ENCODE measurements at regions not wholly inside any gene's neighbourhood (a gene's known extent, or its start where the extent isn't known, plus 50 kb on each side); places are given as distances from the start of the nearest gene placed in this dataset.

DNA sequence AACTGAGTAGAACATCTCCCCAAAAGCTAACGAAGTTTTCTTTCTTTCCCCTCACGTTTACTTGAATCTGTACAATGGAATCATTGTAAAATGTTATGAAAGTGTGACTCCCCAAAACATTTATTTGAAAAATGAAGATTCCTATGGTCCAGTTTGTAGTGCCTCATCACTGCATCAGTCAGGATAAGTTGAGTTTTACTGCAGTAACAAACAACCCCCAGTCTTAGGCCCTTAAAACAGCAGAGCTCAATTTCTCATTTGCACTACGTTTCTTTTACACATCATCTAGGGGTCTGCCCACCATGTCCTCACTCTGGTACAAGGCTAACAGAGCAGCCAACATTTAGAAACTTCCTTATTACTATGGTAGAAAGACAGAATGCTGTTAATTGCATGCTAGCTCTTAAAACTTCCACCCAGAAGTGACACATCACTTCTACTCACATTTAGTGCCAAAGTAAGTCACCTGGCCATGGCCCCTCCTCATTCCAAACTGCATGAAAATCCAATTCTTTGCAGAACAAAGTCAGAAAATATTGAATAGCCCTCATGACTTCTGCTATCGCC, 546.4 kb downstream of the MED13L start:
- no peak overlapping the region for H3K4me3 ChIP-seq (ENCODE audit: low read length)
- no peaks in the 10 kb centered on the region for H4K20me1 ChIP-seq (ENCODE audit: insufficient read depth)
- no peak overlapping the region for H2AFZ ChIP-seq (ENCODE audit: low read depth, low read length)
- no peaks in the 10 kb centered on the region for H3K36me3 ChIP-seq (ENCODE audit: insufficient read depth, low read length)
- H3K9me2 ChIP-seq (ENCODE audit: insufficient read depth, low read length), result no peaks in the 10 kb centered on the region
- TF ChIP-seq SMC3 (conservative IDR thresholded peaks at IDR 0.05; ENCODE audit: poor library complexity), result no peak
- TF ChIP-seq, protein P1, sequence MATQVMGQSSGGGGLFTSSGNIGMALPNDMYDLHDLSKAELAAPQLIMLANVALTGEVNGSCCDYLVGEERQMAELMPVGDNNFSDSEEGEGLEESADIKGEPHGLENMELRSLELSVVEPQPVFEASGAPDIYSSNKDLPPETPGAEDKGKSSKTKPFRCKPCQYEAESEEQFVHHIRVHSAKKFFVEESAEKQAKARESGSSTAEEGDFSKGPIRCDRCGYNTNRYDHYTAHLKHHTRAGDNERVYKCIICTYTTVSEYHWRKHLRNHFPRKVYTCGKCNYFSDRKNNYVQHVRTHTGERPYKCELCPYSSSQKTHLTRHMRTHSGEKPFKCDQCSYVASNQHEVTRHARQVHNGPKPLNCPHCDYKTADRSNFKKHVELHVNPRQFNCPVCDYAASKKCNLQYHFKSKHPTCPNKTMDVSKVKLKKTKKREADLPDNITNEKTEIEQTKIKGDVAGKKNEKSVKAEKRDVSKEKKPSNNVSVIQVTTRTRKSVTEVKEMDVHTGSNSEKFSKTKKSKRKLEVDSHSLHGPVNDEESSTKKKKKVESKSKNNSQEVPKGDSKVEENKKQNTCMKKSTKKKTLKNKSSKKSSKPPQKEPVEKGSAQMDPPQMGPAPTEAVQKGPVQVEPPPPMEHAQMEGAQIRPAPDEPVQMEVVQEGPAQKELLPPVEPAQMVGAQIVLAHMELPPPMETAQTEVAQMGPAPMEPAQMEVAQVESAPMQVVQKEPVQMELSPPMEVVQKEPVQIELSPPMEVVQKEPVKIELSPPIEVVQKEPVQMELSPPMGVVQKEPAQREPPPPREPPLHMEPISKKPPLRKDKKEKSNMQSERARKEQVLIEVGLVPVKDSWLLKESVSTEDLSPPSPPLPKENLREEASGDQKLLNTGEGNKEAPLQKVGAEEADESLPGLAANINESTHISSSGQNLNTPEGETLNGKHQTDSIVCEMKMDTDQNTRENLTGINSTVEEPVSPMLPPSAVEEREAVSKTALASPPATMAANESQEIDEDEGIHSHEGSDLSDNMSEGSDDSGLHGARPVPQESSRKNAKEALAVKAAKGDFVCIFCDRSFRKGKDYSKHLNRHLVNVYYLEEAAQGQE (IDR thresholded peaks at IDR 0.05; ENCODE audit: borderline replicate concordance), result no peak
- no peak for TF ChIP-seq RAD21 (conservative IDR thresholded peaks at IDR 0.05)
- no peak for TF ChIP-seq EP300 (conservative IDR thresholded peaks at IDR 0.05; ENCODE audit: poor library complexity, severe bottlenecking)
- TF ChIP-seq EZH2 (IDR thresholded peaks at IDR 0.05; ENCODE audit: borderline replicate concordance, insufficient read depth, low read length, poor library complexity, severe bottlenecking), result no peak
- TF ChIP-seq MXI1 (conservative IDR thresholded peaks at IDR 0.05; ENCODE audit: poor library complexity, severe bottlenecking), result no peak
- TF ChIP-seq, protein P2, sequence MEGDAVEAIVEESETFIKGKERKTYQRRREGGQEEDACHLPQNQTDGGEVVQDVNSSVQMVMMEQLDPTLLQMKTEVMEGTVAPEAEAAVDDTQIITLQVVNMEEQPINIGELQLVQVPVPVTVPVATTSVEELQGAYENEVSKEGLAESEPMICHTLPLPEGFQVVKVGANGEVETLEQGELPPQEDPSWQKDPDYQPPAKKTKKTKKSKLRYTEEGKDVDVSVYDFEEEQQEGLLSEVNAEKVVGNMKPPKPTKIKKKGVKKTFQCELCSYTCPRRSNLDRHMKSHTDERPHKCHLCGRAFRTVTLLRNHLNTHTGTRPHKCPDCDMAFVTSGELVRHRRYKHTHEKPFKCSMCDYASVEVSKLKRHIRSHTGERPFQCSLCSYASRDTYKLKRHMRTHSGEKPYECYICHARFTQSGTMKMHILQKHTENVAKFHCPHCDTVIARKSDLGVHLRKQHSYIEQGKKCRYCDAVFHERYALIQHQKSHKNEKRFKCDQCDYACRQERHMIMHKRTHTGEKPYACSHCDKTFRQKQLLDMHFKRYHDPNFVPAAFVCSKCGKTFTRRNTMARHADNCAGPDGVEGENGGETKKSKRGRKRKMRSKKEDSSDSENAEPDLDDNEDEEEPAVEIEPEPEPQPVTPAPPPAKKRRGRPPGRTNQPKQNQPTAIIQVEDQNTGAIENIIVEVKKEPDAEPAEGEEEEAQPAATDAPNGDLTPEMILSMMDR (IDR thresholded peaks at IDR 0.05; ENCODE audit: poor library complexity, severe bottlenecking), result no peak
- no peak for TF ChIP-seq TAF1 (IDR thresholded peaks at IDR 0.05; ENCODE audit: low read depth)
- TF ChIP-seq POLR2AphosphoS5 (IDR thresholded peaks at IDR 0.05), result no peak
- no peaks in the 10 kb centered on the region for H3K9me3 ChIP-seq (ENCODE audit: low read length)
- no peak overlapping the region for H3K27ac ChIP-seq (ENCODE audit: low read length)
- no peak overlapping the region for H3K9ac ChIP-seq (ENCODE audit: low read length)
- no peaks in the 10 kb centered on the region for H3K79me2 ChIP-seq (replicated peaks; ENCODE audit: insufficient read depth, low read length)
- H3F3A ChIP-seq (ENCODE audit: insufficient read depth, low read length, poor library complexity, severe bottlenecking), result no peaks in the 10 kb centered on the region
- no peak overlapping the region for H3K4me2 ChIP-seq (ENCODE audit: low read length)
- H3K27me3 ChIP-seq (ENCODE audit: insufficient read depth, low read depth, low read length), result no peaks in the 10 kb centered on the region

DNA sequence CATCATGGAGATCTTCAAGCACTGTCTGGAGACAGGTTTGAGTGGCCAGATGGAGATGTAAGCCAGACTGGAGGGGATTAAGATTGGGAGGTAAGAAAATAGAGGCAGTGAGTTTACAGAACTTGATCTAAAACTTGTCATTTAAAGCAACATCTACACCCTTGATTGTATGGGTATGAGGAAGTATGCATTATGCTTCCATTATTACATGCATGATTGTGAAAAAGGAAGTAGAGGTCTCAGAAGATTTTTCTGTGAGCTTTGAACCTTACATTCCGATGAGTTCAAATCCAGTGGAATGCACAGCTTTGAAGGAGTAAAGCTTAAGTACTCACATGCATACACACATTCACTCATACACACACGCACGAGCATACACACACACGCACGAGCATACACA, 550.8 kb downstream of the MED13L start:
- Histone ChIP-seq H4K20me1 (ENCODE audit: insufficient read depth) (no peaks in the 10 kb centered on the region), H3K4me2 (ENCODE audit: low read length) (no peak overlapping the region), H3K4me3 (ENCODE audit: low read length) (no peak overlapping the region), H2AFZ (ENCODE audit: low read depth, low read length) (no peak overlapping the region), H3K36me3 (ENCODE audit: insufficient read depth, low read length) (no peaks in the 10 kb centered on the region), H3K9me2 (ENCODE audit: insufficient read depth, low read length) (no peaks in the 10 kb centered on the region), H3K79me2 (replicated peaks; ENCODE audit: insufficient read depth, low read length) (no peaks in the 10 kb centered on the region), H3K9me3 (ENCODE audit: low read length) (no peaks in the 10 kb centered on the region), H3F3A (ENCODE audit: insufficient read depth, low read length, poor library complexity, severe bottlenecking) (no peaks in the 10 kb centered on the region), H3K27me3 (ENCODE audit: insufficient read depth, low read depth, low read length) (no peaks in the 10 kb centered on the region), H3K9ac (ENCODE audit: low read length) (no peak overlapping the region), H3K27ac (ENCODE audit: low read length) (no peak overlapping the region)
- no peak for TF ChIP-seq POLR2AphosphoS5 (IDR thresholded peaks at IDR 0.05)
- TF ChIP-seq, protein P2 (IDR thresholded peaks at IDR 0.05; ENCODE audit: poor library complexity, severe bottlenecking), result no peak
- no peak for TF ChIP-seq SMC3 (conservative IDR thresholded peaks at IDR 0.05; ENCODE audit: poor library complexity)
- TF ChIP-seq MXI1 (conservative IDR thresholded peaks at IDR 0.05; ENCODE audit: poor library complexity, severe bottlenecking), result no peak
